Hindlimb muscle (tissue), 1 donor: ENCODE measurements at regions not wholly inside any gene's neighbourhood (a gene's known extent, or its start where the extent isn't known, plus 50 kb on each side); places are given as distances from the start of the nearest gene placed in this dataset.

ENCODE experiments used
- DNase-seq: peaks from one replicate; pipeline ENCODE4 v3.0.0-alpha.2; 2013

GRCh38 chr6:134117409-134117808 is 65.0 kb upstream of the SLC2A12 start:
- DNase-seq = no peak

- peak; percentile 48 for DNase-seq
Measured at GRCh38 chr6:134115715-134116074, 63.3 kb upstream of the SLC2A12 start.

- no peak for DNase-seq
Measured at GRCh38 chr6:134114918-134115714, 62.7 kb upstream of the SLC2A12 start.

GRCh38 chr6:134114489-134114888 is 62.1 kb upstream of the SLC2A12 start:
- no peak for DNase-seq

DNA sequence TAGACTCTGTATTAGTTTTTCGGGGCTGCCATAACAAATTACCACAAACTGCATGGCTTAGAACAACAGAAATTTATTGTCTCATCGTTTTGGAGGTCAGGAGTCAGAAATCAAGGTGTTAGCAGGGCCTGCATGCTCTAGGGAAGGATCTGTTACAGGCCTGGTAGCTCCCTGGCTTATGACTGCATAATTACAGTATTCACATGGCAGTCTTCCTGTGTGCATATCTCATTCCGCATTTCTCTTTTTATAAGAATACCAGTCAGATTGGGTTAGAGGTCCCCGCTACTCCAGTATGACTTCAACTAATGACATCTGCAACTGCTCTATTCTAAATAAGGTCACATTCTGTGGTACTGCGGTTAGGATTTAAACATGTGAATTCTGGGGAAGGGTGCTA is 59.3 kb upstream of the SLC2A12 start:
- no peak for DNase-seq

- DNase-seq = no peak
Measured at GRCh38 chr6:134111062-134111677, 58.7 kb upstream of the SLC2A12 start.

GRCh38 chr6:134106702-134107101 is 54.3 kb upstream of the SLC2A12 start:
- DNase-seq = no peak

GRCh38 chr6:134105940-134106339 is 53.5 kb upstream of the SLC2A12 start:
- no peak for DNase-seq

GRCh38 chr6:134103006-134103405 is 50.6 kb upstream of the SLC2A12 start:
- DNase-seq = no peak
